IPS-15b (cell line): ENCODE measurements at regions not wholly inside any gene's neighbourhood (a gene's known extent, or its start where the extent isn't known, plus 50 kb on each side); places are given as distances from the start of the nearest gene placed in this dataset.

Source experiments
- H3K27me3 ChIP-seq: one replicate; pipeline ENCODE4 v1.6.1; 2013; ENCODE audit warnings: low read length; ENCODE audit not compliant: control insufficient read depth, insufficient read depth
- H3K36me3 ChIP-seq: one replicate; pipeline ENCODE4 v1.6.1; 2013; ENCODE audit warnings: low read length; ENCODE audit not compliant: control insufficient read depth, insufficient read depth
- H3K4me1 ChIP-seq: one replicate; pipeline ENCODE4 v1.6.1; 2013; ENCODE audit warnings: mild to moderate bottlenecking, low read length; ENCODE audit not compliant: control insufficient read depth, insufficient read depth
- H3K4me3 ChIP-seq: one replicate; pipeline ENCODE4 v1.5.1; 2013; ENCODE audit warnings: low read depth, low read length
- H3K9ac ChIP-seq: one replicate; pipeline ENCODE4 v1.6.1; 2013; ENCODE audit warnings: low read depth, mild to moderate bottlenecking, low read length
- H3K9me3 ChIP-seq: one replicate; pipeline ENCODE4 v1.6.1; 2013; ENCODE audit warnings: mild to moderate bottlenecking, low read length; ENCODE audit not compliant: control insufficient read depth, insufficient read depth

GRCh38 chr10:128384831-128385230, 258.6 kb upstream of the MKI67 start:
- no peaks in the 10 kb centered on the region for H3K27me3 ChIP-seq
- no peak overlapping the region for H3K9ac ChIP-seq
- H3K4me1 ChIP-seq: no peaks in the 10 kb centered on the region
- no peak overlapping the region for H3K4me3 ChIP-seq
- H3K9me3 ChIP-seq: no peaks in the 10 kb centered on the region
- no peaks in the 10 kb centered on the region for H3K36me3 ChIP-seq

- no peaks in the 10 kb centered on the region for H3K9me3 ChIP-seq
- H3K9ac ChIP-seq: no peak overlapping the region
- no peak overlapping the region for H3K4me3 ChIP-seq
- H3K36me3 ChIP-seq: no peaks in the 10 kb centered on the region
- no peaks in the 10 kb centered on the region for H3K27me3 ChIP-seq
- H3K4me1 ChIP-seq: no peaks in the 10 kb centered on the region
Observed at GRCh38 chr10:128386231-128386630, 260.0 kb upstream of the MKI67 start.

GRCh38 chr10:128386816-128387604, 260.8 kb upstream of the MKI67 start:
- Histone ChIP-seq H3K9me3 (no peaks in the 10 kb centered on the region), H3K9ac (no peak overlapping the region), H3K4me3 (no peak overlapping the region), H3K4me1 (no peaks in the 10 kb centered on the region), H3K36me3 (no peaks in the 10 kb centered on the region), H3K27me3 (no peaks in the 10 kb centered on the region)

GRCh38 chr10:128390596-128390995, 264.4 kb upstream of the MKI67 start:
- no peak overlapping the region for H3K4me3 ChIP-seq
- no peaks in the 10 kb centered on the region for H3K36me3 ChIP-seq
- H3K27me3 ChIP-seq: no peaks in the 10 kb centered on the region
- no peaks in the 10 kb centered on the region for H3K9me3 ChIP-seq
- H3K9ac ChIP-seq: no peak overlapping the region
- no peaks in the 10 kb centered on the region for H3K4me1 ChIP-seq

DNA sequence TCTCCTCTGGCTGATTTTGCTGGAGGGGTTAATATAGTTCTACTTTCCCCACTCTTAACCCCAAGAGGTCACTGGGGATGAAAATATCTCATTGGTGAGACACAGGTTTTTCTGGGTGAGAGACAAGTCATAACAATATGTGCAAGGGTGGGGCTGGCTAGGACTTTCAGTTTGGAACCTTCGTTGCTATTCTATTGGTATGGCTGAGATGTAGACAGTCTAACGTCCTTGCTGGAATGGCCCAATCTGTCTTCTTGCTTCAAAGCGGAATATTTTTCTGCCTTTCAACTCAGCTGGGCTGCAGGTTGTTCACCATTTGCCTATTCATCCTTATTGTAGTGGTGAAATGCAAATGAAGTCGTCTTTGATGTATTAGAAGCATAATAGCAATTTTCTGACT, 267.3 kb upstream of the MKI67 start:
- no peaks in the 10 kb centered on the region for H3K27me3 ChIP-seq
- H3K4me3 ChIP-seq: no peak overlapping the region
- no peaks in the 10 kb centered on the region for H3K9me3 ChIP-seq

GRCh38 chr10:128398118-128398517, 271.9 kb upstream of the MKI67 start:
- no peaks in the 10 kb centered on the region for H3K36me3 ChIP-seq
- H3K4me1 ChIP-seq: no peaks in the 10 kb centered on the region
- no peaks in the 10 kb centered on the region for H3K27me3 ChIP-seq
- no peak overlapping the region for H3K9ac ChIP-seq
- H3K4me3 ChIP-seq: no peak overlapping the region
- H3K9me3 ChIP-seq: no peaks in the 10 kb centered on the region

More for the DNA sequence above, 267.3 kb upstream of the MKI67 start:
- Histone ChIP-seq H3K36me3 (no peaks in the 10 kb centered on the region), H3K4me1 (no peaks in the 10 kb centered on the region), H3K9ac (no peak overlapping the region)

- no peaks in the 10 kb centered on the region for H3K4me1 ChIP-seq
- no peaks in the 10 kb centered on the region for H3K36me3 ChIP-seq
- no peak overlapping the region for H3K9ac ChIP-seq
- H3K27me3 ChIP-seq: no peaks in the 10 kb centered on the region
- H3K9me3 ChIP-seq: no peaks in the 10 kb centered on the region
- H3K4me3 ChIP-seq: no peak overlapping the region
Observed at GRCh38 chr10:128398999-128399398, 272.8 kb upstream of the MKI67 start.

DNA sequence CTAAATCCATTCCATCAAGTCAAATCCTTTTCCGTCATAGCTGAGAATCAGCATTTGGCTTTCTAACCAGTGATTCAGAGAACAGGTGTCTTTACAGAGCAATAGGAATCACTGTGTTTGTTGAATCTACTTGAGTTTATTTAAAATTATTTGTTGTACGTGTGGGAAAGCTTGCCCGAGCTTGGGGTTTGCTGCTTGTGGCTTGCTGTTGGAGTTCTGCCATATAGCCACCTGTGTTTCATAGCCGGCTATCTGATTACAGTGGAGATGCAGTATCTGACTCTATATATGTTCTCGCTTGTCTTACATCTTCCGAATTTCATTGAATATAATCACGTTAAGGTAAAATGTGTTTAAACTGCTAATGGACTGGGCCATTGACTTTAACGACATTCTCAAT, 274.3 kb upstream of the MKI67 start:
- Histone ChIP-seq H3K36me3 (no peaks in the 10 kb centered on the region), H3K9me3 (no peaks in the 10 kb centered on the region), H3K4me1 (no peaks in the 10 kb centered on the region), H3K27me3 (no peaks in the 10 kb centered on the region), H3K9ac (no peak overlapping the region), H3K4me3 (no peak overlapping the region)

DNA sequence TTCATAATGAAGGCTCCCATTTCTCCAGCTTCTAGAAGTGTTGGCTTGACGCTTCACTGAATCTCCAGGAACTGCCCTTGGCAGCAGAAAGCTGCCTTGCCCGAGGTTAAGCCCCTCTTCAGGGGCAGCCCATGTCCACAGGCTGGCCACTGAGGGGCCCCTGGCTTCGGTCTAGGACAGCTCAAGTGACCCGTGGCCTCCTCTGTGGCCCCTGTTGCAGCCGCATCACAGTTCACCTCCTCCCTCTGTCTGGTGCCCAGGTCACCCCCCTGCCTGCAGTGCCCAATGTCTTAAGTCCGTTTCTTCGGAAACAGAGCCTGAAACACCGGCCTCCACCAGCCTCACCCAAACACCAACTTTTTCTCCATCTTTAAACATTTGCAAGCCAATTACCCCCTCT, 279.2 kb upstream of the MKI67 start:
- no peaks in the 10 kb centered on the region for H3K9me3 ChIP-seq

GRCh38 chr10:128411643-128412042, 285.4 kb upstream of the MKI67 start:
- Histone ChIP-seq H3K9me3 (no peaks in the 10 kb centered on the region), H3K27me3 (no peaks in the 10 kb centered on the region), H3K4me1 (no peaks in the 10 kb centered on the region), H3K4me3 (no peak overlapping the region), H3K36me3 (no peaks in the 10 kb centered on the region), H3K9ac (no peak overlapping the region)

More for the DNA sequence above, 279.2 kb upstream of the MKI67 start:
- H3K27me3 ChIP-seq: no peaks in the 10 kb centered on the region
- no peak overlapping the region for H3K4me3 ChIP-seq
- H3K36me3 ChIP-seq: no peaks in the 10 kb centered on the region
- H3K9ac ChIP-seq: no peak overlapping the region
- no peaks in the 10 kb centered on the region for H3K4me1 ChIP-seq

GRCh38 chr10:128414568-128414967, 288.3 kb upstream of the MKI67 start:
- Histone ChIP-seq H3K27me3 (no peaks in the 10 kb centered on the region), H3K36me3 (no peaks in the 10 kb centered on the region), H3K9me3 (no peaks in the 10 kb centered on the region), H3K4me1 (no peaks in the 10 kb centered on the region), H3K4me3 (no peak overlapping the region), H3K9ac (no peak overlapping the region)

GRCh38 chr10:128416231-128416630, 290.0 kb upstream of the MKI67 start:
- no peak overlapping the region for H3K4me3 ChIP-seq
- no peaks in the 10 kb centered on the region for H3K4me1 ChIP-seq
- H3K27me3 ChIP-seq: no peaks in the 10 kb centered on the region
- H3K9me3 ChIP-seq: no peaks in the 10 kb centered on the region
- H3K9ac ChIP-seq: no peak overlapping the region
- H3K36me3 ChIP-seq: no peaks in the 10 kb centered on the region
